CD4-positive, alpha-beta T cell treated with Interleukin-15 for 1 hour (primary cell): ENCODE measurements at regions not wholly inside any gene's neighbourhood (a gene's known extent, or its start where the extent isn't known, plus 50 kb on each side); places are given as distances from the start of the nearest gene placed in this dataset.
"Not testable (repeated sequence)": the region's sequence is repeated elsewhere in the genome, so short reads cannot be mapped to it uniquely, and the experiment has no call there.

Experiments
- DNase-seq: peaks from one replicate; pipeline ENCODE4 v3.0.0-alpha.2; 2020

DNA sequence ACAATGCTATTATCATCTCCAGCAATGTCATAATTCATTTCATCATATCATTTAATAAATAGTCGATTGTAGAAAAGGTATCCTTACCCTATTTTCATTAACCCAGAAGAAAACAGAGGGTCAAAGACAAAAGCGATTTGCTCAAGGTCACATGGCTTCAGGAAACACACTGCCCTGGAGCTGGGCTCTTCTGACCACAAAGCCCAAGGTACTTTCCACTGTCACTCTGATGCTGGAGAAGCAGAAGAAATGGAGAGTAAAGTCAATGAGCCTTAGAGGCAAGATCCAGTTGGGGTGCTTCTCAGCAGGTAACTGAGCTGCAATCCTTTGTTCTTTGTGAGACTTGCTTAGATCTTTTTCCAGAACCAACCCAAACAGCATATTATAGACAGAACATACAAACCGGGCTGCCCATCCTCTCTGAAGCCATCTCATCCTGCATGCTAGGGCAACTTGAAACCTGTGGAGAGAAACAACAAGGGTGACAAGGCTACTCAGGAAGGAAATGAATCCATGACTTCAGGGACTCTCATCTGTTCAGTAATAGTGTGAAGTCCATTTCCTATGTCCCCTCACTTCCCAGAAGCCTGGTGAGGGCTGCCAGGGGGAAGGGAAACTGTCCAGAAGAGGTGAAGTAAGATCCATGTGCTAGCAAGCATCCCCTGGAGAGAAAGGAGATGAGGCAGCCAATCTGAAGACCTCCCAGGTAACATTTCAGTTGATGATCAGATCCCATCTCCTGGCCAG is 148.6 kb upstream of the SVIL start:
- DNase-seq: no peak

DNA sequence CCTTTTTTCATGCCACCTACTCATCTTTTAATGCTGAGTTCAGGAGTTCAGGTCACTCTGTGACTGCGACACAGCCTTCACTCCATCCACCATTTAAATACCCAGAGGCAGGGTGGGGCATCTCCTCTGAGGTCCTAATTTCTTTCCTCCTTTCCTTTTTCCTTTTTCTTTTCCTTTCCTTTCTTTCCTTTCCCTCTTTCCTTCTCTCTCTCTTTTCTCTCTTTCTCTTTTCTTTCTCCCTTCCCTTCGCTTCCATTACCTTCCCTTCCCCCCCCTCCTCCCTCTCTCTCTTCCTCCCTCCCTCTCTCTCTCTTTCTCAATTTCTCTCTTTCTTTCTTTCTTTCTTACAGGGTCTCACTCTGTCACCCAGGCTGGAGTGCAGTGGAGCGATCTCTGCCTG is 145.9 kb upstream of the SVIL start:
- no peak for DNase-seq

DNA sequence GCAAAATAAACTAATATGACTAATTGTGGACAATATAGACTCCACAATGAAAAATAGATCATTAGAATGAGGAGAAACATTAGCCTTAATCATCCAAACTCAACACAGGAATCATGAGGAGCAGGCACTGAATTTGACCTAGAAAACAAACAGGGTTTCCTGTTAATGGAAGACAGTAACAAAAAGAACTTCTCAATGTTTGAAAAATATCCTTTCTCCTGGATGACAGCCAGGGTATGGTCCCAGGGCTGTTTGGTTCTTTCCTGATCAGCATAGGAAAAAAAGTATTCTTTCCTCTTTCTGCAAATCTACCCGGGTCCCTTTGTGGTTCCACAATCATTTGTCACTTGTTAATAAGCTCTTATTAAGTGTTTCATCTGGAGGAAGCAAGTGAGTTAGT is 145.3 kb upstream of the SVIL start:
- DNase-seq: no peak

DNA sequence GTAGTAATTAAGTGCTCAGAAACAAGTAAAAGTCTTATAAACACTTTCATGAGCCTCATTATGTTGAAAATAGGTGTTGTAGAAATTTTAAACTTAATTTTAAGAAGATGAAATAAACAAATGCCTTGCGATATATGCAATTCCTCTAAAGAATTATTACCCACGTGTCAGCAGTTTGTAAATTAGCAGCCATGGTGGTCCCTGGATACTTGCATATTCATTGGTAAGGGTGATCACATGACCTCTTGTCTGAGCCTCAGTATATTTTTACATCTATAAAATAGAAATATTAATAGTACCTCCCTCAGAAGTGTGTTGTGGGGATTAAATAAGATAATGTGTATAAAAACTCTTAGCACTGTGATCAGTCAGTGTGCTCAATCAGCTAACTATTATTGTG is 141.5 kb upstream of the SVIL start:
- no peak for DNase-seq

DNA sequence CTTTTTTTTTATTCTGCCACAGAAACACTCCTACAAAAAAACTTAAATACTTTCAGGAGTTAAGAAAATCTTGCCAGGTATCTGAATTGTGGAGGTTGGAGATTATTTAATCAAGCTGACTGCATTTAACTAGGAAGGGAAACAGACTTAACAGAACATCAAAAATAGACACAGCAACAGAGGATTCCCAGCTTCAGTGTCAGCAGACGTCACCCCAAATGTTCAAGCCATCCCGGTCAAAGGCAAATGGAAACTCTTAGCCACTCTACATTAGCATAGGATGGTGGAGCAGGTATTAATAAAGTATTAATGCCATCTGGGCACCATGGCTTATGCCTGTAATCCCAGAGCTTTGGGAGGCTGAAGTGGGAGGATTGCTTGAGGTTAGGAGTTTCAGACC is 139.7 kb upstream of the SVIL start:
- no peak for DNase-seq

DNA sequence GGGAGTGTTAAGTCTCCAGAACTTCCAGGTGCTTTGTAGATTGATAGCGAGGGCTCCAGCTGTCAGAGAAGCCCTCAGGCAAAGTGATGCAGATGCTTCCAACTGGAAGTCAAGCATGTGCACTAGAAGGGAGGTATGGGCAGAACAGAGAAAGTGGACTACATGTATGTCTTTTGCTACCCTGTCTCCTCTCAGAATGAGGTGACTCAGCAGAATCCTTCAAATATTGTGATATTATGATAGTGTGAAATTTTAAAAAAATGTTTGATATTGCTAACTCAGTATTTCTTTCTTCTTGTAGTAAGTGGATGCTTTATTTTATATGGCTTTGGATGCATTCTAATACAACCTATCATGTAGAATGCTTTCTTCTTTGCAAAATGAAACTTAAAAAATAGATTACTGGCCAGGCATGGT is 138.9 kb upstream of the SVIL start:
- DNase-seq: no peak

DNA sequence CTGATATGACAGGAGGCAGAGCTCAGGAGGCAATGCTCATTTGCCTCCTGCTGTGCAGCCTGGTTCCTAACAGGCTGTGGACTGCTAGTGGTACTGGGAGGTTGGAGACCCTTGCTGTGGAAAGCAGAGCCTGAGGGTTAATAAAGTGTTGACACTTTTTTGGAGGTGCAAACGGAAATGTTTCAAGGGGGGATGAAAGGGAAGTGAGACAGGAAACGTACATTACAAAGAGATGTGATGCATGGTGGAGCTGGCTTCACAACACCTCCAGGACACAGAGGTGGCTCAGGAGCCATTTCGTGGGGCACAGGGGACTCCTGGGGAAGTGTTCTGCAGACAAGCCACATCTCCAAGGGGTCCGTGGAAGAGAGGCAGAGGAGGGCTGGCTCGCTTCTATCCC is 137.6 kb upstream of the SVIL start:
- DNase-seq: no peak

DNA sequence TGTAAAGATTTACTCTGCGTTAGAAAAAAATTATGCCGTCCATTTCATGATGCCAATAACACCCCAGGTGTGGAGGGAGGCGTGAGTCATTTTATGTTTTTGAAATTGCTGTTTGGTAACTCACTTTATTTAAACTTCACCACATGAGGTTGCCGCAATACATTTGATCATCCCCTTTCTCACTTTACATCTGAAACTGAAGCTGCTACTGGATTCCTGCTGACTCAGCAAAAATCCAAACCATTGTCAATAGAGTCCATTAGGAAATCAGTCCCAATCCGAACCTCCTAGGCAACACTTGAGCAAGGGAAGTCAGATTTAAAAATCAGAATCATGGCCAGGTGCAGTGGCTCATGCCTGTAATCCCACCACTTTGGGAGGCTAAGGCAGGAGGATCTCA is 136.6 kb upstream of the SVIL start:
- no peak for DNase-seq

DNA sequence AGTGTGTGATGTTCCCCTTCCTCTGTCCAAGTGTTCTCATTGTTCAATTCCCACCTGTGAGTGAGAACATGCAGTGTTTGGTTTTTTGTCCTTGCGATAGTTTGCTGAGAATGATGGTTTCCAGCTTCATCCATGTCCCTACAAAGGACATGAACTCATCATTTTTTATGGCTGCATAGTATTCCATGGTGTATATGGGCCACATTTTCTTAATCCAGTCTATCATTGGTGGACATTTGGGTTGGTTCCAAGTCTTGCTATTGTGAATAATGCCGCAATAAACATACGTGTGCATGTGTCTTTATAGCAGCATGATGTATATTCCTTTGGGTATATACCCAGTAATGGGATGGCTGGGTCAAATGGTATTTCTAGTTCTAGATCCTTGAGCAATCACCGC is 134.5 kb upstream of the SVIL start:
- not testable (repeated sequence) for DNase-seq

DNA sequence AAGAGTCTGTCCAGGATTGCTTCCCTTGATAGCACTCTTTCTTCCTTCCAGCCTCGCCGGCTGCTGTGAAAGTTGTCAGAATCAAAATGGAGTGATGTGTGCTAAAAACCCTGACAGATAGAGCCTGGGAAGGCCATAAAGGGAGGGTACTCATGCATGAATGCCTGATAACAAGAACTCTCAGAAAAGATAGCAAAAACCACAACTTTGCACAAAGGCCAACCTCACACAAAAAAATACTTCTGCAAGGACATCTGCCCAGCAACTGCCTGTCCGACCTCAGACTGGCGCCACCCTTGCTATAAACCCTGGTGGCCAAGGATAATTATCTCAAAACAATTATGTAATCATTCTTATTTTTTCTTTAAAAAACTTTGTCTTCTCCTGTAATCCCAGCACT is 133.2 kb upstream of the SVIL start:
- no peak for DNase-seq

DNA sequence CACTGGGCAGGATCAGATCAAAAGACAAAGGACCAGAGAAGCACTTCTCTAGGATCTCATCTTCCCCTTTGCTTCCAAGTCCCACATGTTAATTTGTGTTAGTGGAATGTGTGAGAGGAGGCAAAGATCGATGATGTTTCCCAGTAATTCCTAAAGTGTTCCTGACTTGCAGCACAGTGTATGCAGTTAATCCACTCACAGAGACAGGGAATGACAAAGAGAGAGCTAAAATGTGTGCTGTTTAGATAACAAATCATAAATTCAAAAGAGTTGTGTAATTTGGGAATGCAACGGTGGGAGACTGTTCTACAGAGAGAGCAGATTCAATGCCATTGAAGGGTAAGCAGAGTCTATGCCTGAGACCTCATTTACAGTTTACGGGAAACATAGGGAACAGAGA is 132.0 kb upstream of the SVIL start:
- no peak for DNase-seq

DNA sequence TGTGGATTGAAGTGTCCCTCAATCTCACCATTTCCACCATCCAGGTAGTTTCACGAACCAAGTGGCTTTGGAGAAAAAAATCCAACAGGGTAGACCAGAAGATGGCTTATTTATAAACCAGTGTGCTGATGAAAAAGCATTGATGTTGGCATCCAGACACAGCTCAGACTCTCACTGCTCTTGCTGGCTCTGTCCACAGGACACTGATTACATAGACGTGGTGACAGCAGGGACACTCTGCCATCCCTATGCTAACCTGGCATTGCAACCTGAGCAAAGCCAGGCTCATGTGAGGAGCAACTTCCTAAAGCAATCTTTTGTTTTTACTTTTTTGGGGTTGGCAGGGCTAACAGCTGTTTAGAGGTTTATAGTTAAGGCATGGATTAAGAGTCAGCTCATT is 130.6 kb upstream of the SVIL start:
- no peak for DNase-seq

DNA sequence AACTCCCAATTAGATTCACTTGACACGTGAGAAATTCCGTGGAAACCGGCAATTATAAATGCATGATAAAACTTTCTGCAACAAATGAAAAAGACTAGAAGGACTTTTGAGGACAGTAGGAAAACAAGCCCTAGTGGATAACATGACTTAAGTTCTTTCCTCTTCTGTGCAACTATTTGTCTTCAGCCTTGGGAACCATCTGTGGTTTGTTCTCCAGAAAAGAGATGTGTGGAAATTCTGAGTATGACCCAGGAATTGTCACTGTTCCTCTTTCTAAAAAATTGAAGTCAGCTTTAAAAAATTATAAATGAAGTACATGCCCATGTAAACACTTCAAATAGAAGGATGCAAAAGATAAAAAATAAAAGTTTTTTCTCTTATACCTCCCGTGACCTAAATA is 128.6 kb upstream of the SVIL start:
- no peak for DNase-seq

DNA sequence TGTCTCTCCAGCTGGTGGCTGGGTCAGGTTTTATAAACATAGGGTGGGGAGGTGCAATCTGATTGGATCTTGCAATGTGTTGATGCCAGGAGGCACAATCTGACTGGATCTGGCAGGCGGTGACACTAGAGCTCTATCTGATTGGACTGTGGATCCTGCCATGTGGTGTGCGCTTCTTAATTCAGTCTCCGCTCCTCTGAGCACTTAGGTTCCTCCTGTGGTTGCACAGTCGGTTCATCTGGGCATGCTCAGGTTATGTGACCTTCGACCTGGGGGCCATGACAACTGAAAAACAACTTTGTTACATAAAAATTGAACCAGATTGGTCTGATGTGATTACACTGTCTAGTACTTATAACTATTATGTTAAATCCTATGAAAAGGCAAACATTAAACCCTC is 127.1 kb upstream of the SVIL start:
- DNase-seq: no peak

DNA sequence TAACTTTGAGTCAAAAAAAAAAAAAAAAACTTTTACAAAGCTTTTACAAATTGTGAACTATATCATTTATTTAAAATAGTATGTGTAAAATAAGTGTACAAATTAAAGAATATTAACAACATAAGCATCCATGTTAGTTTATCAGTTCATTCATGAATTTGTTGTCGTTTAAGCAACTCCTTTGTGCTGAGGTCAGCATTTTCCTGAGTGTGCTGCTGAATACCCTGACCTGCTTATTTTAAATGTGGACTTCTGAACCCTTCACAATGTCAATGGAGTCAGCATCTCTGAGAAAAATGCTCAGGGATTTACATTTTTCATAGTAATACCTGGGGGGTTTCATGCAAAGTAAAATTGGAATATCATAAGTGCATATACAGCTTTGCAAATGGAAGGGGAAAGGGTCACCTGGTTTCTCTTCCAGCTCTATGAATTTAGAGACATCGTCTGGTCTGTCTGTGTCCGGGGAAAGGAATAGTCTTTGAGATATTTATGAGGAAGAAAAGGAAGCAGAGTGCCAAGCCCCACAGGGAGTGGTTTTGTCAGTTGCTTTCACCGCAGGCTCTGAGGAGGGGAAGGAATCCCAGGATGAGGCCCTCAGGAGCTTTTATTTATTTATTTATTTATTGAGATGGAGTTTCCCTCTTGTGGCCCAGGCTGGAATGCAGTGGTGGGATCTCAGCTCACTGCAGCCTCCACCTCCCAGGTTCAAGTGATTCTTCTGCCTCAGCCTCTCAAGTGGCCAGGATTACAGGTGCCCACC is 125.5 kb upstream of the SVIL start:
- no peak for DNase-seq

DNA sequence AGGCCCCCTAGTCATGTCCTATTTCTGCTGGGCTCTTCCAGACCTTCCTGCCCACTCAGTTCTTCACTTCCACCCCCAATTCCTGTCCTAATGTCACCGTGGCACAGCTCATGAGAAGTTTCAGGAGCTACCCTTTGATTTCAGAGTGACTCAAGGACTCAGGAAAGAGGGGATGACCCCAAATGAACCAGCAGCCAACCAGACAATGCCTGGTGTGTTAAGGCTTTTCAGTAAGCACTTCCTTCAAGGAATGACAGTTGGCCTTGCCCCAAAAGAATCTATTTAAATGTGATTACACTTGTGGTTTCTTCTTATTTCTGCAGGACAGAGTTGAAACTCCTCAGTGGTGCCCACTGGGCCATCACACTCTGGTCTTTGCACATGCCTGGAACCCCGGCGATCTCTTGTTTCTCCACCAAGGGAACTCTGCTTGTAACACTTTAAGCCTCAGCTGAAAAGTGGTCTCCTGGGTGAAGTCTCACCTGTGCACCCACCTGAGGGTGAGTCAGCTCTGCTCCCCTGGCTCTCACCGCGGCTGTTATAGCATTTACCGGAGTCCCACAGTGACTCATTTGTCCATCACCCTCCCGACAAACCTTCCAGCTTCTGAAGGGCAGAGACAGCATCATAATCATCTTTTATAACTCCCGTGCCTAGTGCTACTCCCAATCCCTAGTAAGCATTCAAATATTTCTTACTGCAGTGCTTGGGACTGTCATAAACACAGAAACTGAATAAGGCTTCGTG is 123.0 kb upstream of the SVIL start:
- DNase-seq: no peak

DNA sequence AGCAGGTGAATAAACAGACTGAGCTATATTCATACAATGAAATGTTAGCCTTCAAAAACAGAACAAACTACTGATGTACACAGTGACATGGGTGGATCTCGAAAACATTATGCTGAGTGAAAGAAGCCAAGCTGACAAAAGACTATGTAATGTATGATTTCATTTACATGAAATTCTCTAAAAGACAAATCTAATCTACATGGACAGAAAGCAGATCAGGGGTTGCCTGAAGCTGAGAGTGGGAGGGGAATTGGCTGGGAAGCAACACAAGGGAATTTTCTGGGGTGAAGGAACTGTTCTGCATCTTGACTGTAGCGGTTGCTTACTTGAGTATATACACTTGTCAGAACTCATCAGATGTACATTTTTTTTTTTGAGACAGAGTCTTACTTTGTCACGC is 121.7 kb upstream of the SVIL start:
- DNase-seq: no peak

DNA sequence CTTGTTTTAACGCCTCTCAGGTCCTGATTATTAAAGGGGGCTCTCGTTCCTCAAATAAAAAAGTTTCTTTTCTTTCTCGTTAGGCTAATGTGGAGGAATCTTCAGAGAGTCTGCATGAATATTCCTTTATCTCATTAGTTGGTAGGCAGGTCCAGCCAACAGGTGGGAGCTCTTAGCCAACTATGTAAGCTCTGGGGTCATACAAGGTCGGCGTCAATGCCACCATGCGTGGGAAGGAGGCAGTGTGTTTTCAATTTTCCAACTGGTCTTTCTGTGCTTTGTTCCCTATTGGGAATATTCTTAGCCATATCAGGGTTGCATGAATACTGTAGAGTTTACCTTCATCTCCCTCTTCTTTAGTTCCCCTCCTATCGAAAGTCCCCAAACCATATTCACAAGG is 118.5 kb upstream of the SVIL start:
- DNase-seq: no peak

DNA sequence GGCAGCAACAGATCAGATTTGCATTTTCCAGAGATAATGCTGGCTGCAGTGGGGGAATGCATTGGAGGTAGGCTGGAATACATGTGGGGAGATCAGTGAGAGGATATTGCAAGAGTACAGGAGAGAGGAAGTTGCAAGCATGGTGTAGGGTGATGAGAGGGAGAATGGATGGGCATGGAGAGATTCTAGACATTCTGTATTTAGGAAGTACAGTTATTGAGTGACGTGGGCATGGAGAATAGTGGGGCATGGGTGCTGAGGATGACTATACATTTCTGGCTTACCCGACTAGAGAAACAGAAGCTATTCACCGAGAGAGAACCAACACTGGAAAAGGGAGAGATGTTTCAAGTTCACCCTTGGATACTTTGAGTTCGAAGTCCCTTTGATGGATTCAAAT is 116.9 kb upstream of the SVIL start:
- no peak for DNase-seq

DNA sequence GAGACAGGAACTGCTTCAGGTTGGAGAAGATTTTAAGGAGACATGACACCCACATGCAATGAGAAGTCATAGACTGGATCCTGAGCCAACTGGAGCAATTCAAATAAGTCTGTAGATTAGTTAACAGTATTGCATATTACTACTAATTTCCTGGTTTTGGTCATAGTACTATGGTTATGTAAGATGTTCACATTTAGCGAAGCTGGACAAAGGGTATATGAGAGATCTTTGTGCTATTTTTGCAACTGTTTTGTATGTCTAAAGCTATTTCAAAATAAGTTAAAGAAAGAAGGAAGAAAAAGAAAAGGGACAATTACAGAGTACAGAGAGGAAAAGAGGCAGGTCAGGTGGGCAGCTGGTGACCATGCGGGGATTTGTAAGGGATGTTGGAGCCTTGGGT is 116.5 kb upstream of the SVIL start:
- DNase-seq: no peak

DNA sequence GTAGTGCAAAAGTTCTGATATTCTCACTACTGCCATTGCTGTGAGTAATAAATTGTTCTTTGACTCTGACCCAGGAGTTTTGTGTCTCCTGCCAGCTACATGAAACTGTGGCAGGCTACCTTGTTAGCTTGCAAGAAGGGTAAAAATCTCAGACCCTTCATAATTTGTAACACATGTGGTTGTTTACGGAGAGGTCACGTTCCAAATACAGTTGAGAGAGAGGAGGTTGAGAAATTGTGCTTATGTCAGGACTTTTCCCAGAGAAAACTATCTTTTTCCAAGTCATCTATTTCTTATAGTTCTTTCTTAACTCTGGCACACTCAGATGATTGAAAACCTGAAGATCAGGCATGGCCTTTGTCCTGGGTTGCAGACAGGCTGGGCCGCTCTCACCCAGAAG is 114.4 kb upstream of the SVIL start:
- no peak for DNase-seq

DNA sequence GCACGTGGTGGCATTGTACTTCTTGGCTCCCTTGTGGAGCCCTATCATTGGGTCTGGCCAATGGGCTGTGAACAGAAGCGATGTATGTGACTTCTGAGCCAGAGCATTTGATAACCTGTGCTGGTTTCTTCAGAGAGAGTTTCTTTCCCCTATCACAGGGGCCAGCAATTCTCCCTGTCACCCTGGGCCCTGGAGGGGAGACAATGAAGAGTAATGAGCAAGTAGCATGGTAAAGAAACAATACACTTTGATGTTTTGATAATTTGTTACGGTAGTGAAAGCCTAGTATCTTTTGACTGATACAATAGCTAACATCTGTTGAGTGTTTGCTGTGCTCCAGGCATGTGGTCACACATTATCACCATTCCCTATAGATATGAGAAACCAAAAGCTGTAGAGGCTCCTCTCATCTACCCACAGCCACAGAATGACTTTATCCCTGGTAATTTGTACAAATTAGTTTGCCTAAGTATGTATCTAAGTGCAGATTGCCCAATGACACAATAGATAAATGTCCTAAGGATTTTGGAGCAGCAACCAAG is 113.4 kb upstream of the SVIL start:
- no peak for DNase-seq

DNA sequence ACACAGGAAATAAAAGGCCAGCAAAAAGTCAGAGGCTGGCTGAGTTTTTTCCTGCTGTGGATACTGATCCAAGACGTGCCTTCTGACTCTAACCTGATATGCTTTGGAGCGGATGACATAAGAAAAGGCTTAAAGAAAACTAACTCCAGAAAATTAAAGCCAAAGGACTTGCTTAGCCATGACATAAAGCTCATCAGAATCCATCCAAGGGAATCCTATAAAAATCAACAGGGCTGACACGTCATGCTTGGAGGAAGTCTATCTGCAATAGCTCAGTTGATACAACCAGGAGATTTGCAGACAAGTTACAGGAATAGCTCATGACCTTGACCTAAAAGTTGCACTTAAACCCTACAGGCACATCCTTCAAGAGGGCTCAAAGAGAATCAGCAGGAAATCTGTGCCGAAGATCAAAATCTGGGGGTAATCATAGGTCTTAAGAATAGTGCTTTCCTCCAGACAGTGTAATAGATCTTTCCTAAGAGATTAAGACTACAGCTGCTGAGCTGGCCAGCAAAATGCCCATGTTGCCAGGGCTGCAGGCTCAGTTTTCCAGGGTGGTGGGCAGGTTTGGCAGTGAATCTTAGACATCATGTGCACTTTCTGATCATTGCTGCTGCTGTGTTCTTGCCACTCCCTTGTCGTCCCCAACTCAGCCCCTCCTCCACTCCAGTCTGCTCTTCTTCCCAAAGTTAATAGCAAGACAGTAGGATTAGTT is 111.5 kb upstream of the SVIL start:
- no peak for DNase-seq
